Hypothalamus (tissue), 51 donors: ENCODE measurements at regions not wholly inside any gene's neighbourhood (a gene's known extent, or its start where the extent isn't known, plus 50 kb on each side); places are given as distances from the start of the nearest gene placed in this dataset.

Source experiments
- DNase-seq, 51 donors: peaks; one replicate each; lab custom pipeline; 2025; lab: John Stamatoyannopoulos, UW

DNA sequence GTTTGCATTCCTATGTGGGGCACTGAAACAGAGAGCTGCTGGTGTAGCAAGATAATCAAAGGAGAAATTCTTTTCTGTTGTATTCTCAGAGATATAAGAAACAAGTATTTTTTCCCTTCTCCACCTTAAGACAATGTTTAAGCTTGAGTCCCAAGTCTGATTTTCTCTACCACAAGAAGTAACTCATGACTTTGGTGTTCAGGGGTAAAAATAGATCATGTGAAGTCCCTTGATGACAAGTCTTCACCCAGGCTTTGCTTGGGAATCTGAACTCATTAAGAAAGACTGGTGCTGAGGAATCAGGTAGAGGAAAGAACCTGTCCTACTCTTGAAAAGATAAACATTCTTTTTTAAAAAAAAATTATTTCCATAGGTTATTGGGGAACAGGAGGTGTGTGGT, 205.6 kb downstream of the ALDH8A1 start:
- DNase-seq: no peak

DNA sequence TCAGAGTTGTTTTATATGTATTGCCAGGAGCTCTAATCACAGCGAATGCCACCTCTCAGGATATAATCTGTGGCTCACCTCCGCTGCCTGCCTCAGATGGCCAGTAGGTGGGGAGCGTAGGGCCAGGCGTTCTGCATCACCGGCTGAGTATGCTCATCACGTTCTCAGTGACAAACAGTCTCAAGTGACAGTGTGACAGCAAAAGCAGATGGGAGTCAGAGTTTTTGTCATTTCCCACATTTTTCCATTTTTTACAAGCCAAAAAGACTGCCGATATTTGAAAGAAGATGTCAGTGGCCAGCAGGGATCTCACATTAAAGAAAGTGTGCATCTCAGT, 208.7 kb downstream of the ALDH8A1 start:
- peak in 29 of 51 donors; percentile 3 to 59 (median 21) for DNase-seq

- no peak for DNase-seq
Observed at GRCh38 chr6:134740473-134741199, 209.3 kb downstream of the ALDH8A1 start.

DNA sequence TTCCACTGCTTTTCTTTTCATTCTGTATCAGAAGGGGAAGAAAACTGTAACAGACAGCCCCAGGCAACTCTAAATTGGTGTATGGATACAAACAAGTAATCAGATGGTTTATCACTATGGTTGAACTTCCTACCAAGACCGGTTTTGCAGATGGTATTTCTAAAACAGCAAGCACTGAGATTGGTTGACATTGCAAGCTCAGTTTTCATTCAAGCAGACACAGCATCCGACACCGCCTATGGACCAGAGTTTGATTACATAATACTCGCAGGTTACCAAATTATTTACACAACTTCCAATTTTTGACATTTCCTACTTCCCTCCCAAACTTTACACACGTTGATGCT, 209.9 kb downstream of the ALDH8A1 start:
- DNase-seq: no peak

GRCh38 chr6:134739299-134740026, 210.4 kb downstream of the ALDH8A1 start:
- DNase-seq: no peak

DNA sequence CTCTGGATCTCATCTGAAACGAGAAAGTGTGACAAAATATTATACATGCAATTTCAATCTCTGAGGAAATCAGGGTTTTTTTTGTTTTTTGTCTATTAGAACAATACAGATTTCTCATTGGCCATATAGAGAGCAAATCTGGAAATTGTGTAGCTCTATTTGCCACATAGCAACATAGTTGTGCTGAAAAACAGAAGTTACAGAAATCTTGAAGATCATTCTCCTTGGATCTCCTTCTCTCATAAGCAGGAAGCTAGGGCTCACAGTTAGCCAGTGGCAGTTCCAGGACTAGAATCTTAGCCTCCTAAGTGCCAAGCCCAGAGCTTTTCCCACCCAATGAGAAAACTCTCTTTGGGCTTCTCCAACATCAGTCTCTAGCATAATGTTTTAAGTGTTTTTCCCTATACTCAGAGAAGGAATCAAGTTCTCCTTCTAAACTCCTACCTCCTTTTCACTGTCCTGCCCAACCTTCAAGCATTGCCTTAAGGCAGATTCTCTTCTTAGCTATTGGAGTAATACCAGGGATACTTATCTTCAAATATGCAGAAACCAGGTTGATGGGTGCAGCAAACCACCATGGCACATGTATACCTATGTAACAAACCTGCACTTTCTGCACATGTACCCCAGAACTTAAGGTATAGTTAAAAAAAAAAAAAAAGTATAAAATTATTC, 211.6 kb downstream of the ALDH8A1 start:
- DNase-seq: no peak

DNA sequence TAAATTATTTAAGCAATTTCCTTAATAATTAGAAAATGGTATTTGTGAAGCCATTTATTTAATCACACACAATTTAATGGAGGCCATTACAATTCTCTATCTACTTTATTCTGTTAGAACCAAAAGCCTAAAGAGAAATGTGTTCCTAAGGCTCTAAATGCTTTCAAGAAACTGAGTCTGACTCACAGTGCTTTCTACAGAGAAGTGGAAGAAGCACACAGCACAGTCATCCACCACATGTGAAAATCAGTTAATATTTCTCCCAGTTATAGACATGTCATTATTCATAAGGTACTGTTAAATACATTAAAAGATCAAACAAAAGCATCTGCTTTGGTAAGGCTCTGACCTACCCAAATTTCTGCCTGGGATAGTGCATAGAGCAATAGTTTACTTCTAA, 214.4 kb downstream of the ALDH8A1 start:
- no peak for DNase-seq

GRCh38 chr6:134734312-134734869, 215.5 kb downstream of the ALDH8A1 start:
- DNase-seq: no peak

- no peak for DNase-seq
Observed at GRCh38 chr6:134733801-134734200, 216.1 kb downstream of the ALDH8A1 start.

- no peak for DNase-seq
Observed at GRCh38 chr6:134732763-134733162, 217.1 kb downstream of the ALDH8A1 start.

DNA sequence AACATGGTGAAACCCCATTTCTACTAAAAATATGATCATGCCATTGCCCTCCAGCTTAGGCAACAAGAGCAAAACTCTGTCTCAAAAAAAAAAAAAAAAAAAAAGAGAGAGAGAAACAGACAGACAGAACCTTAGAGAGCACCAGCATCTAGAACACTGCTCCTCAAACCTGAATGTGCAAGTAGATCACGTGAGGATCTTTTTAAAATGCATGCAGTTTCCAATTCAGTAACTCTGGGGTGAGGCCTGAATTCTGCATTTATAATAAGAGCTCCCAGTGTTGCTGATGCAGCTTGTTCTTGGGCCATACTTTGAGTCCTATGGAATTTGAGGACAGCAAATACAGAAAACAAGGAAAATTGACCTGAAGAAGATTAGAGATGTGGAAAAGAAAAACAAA, 218.3 kb downstream of the ALDH8A1 start:
- DNase-seq: no peak

DNA sequence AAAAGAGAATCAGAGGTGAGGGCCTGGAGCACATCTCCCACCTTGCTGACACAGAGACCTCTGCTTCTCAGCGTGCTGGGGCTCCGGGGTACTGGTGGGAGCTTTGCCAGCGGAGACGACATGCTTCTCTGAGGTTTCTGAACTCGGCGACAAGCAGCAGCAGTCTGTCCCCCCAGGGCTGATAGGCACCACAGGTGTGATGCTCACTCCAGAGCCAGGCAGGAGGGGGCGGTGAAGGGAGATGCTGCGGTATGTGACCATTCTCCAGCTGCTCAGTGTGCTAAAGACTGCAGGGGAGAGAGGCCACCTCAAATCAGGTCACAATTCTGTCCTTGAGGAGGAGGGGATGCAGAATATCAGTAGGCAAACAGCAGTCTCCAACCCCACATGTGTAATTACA, 219.9 kb downstream of the ALDH8A1 start:
- DNase-seq: no peak

DNA sequence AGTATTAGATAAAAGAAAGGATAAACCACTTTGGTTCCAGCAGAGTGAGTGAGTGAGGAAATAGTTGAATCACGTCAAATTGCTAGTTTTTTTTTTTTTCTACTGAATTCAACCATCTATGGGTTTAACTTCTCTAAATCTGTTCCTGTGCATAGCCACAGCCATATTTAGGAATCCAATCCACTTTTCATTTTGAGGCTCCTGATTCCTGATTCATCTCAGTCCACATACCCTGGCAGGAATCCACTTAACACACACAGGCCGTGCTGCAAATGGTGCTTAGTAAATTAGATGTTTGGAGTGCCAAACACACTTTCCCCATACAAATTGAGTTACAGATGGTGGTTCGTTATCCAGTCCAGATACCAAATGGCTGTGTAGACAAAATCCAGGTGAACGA, 220.3 kb downstream of the ALDH8A1 start:
- no peak for DNase-seq

- no peak for DNase-seq
Observed at GRCh38 chr6:134727081-134727480, 222.8 kb downstream of the ALDH8A1 start.

GRCh38 chr6:134725590-134725989, 224.3 kb downstream of the ALDH8A1 start:
- DNase-seq: no peak

GRCh38 chr6:134724771-134725340, 225.0 kb downstream of the ALDH8A1 start:
- DNase-seq: no peak

DNA sequence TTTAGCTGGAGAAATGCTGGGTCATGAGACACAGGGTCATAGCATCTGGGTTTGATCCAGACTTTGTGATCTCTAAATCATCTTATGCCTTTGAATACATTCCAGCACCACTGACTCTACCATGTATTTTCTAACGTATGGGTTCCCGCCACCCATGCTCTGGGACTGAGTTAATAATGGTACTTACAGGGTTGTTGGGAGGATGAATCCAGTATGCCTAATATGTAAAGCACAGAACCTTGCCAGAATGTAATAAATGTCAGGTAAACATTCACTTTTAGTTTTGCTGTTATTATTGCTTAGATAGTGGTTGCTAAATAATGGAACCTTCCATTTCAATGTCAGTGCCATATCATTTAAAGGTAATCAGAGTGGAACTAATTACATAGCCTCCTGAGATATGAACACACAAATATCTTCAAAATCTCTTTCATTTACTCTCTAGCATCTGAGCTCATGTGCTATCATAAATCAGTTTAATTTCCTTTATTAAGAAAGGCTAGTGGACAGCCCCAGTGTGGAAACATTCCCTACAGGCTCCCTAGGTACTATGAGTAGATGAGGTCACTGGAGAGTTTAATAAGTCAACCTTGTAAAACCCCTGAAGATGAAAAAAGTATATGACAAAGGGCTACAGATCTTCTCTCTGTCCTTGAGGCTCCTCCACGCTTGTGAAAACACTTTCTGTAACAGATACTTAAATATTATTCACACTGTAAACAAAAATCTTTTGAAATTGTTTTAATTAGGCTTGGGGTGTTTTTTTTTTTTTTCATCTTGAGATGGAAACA, 226.6 kb downstream of the ALDH8A1 start:
- no peak for DNase-seq

DNA sequence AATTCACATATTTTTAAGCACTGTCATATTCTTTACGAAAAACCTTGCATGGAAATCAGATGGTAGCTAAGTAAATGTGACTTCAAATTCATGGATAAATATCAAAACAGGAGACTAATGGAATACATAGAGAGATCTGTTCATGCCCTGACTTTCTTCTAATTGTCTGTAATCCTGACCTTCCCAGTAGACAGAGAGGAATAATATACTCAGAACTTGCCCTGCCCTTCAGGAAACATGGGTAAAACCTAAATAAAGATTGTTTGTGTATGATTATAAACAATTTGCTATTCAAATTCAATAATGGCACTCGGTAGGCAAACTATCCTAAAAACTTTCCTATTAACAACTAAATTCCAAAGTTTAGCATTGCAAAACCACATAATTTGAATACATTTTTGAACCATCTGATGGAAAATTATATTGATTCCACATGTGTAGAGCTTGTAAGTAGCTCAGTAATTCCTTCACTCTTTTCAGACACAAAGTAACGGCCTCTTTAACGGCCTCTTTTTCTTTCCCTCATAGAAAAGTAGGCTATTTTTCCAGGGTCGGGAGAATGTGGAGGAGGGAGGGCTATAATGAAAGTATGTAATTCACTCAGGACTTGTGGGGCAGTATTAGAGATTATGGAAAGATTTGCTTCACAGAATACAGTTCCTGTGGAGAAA, 227.6 kb downstream of the ALDH8A1 start:
- DNase-seq: no peak

- no peak for DNase-seq
Observed at GRCh38 chr6:134721060-134721405, 228.9 kb downstream of the ALDH8A1 start.
